ENCODE measurements at regions not wholly inside any gene's neighbourhood (a gene's known extent, or its start where the extent isn't known, plus 50 kb on each side); places are given as distances from the start of the nearest gene placed in this dataset.
A peak's percentile ranks its signal among the peaks of the same experiment; 100 is the strongest.

GRCh38 chr6:917939-918338, 225.0 kb upstream of the EXOC2 start:
- 100% methylated on average over 2 of the region's 3 CpGs for WGBS (ENCODE audit: insufficient coverage, low lambda C conversion rate)

GRCh38 chr6:917296-917695, 224.4 kb upstream of the EXOC2 start:
- Histone ChIP-seq H3K27ac (ENCODE audit: low read length) (no peak overlapping the region), H3K9me3 (ENCODE audit: control insufficient read depth, low read depth, low read length) (peaks cover 10% of the 10 kb centered on the region), H3K27me3 (ENCODE audit: control insufficient read depth, insufficient read depth, low read length) (no peaks in the 10 kb centered on the region), H3K36me3 (ENCODE audit: control insufficient read depth, insufficient read depth, low read length) (no peaks in the 10 kb centered on the region), H3K4me1 (ENCODE audit: control insufficient read depth, insufficient read depth, low read length) (no peaks in the 10 kb centered on the region), H3K4me3 (ENCODE audit: low read length) (no peak overlapping the region)
- WGBS (ENCODE audit: insufficient coverage, low lambda C conversion rate): no CpG with 5 or more reads among the region's 2 CpGs
- DNase-seq: no peak

More at GRCh38 chr6:917939-918338, 225.0 kb upstream of the EXOC2 start:
- DNase-seq: no peak
- Histone ChIP-seq H3K27ac (ENCODE audit: low read length) (no peak overlapping the region), H3K4me3 (ENCODE audit: low read length) (no peak overlapping the region), H3K36me3 (ENCODE audit: control insufficient read depth, insufficient read depth, low read length) (no peaks in the 10 kb centered on the region), H3K9me3 (ENCODE audit: control insufficient read depth, low read depth, low read length) (peaks cover 10% of the 10 kb centered on the region), H3K27me3 (ENCODE audit: control insufficient read depth, insufficient read depth, low read length) (no peaks in the 10 kb centered on the region), H3K4me1 (ENCODE audit: control insufficient read depth, insufficient read depth, low read length) (no peaks in the 10 kb centered on the region)

GRCh38 chr6:916131-916530, 223.2 kb upstream of the EXOC2 start:
- no peaks in the 10 kb centered on the region for H3K36me3 ChIP-seq (ENCODE audit: control insufficient read depth, insufficient read depth, low read length)
- H3K4me1 ChIP-seq (ENCODE audit: control insufficient read depth, insufficient read depth, low read length): no peaks in the 10 kb centered on the region
- DNase-seq: no peak
- H3K9me3 ChIP-seq (ENCODE audit: control insufficient read depth, low read depth, low read length): peaks cover 10% of the 10 kb centered on the region
- H3K4me3 ChIP-seq (ENCODE audit: low read length): no peak overlapping the region
- H3K27ac ChIP-seq (ENCODE audit: low read length): no peak overlapping the region
- no CpG with 5 or more reads among the region's 8 CpGs for WGBS (ENCODE audit: insufficient coverage, low lambda C conversion rate)
- H3K27me3 ChIP-seq (ENCODE audit: control insufficient read depth, insufficient read depth, low read length): no peaks in the 10 kb centered on the region

- peak; percentile 28 to 29 for DNase-seq
- Histone ChIP-seq H3K27ac (ENCODE audit: low read length) (no peak overlapping the region), H3K27me3 (ENCODE audit: control insufficient read depth, insufficient read depth, low read length) (no peaks in the 10 kb centered on the region), H3K4me1 (ENCODE audit: control insufficient read depth, insufficient read depth, low read length) (no peaks in the 10 kb centered on the region), H3K4me3 (ENCODE audit: low read length) (no peak overlapping the region), H3K36me3 (ENCODE audit: control insufficient read depth, insufficient read depth, low read length) (no peaks in the 10 kb centered on the region), H3K9me3 (ENCODE audit: control insufficient read depth, low read depth, low read length) (no peaks in the 10 kb centered on the region)
- 13% methylated on average over 1 of the region's 16 CpGs for WGBS (ENCODE audit: insufficient coverage, low lambda C conversion rate)
These were observed 220.2 kb upstream of the EXOC2 start for GRCh38 chr6:912871-913835.

- WGBS (ENCODE audit: insufficient coverage, low lambda C conversion rate): no CpG with 5 or more reads among the region's 6 CpGs
- Histone ChIP-seq H3K36me3 (ENCODE audit: control insufficient read depth, insufficient read depth, low read length) (no peaks in the 10 kb centered on the region), H3K27me3 (ENCODE audit: control insufficient read depth, insufficient read depth, low read length) (peaks cover 3% of the 10 kb centered on the region), H3K27ac (ENCODE audit: low read length) (no peak overlapping the region), H3K9me3 (ENCODE audit: control insufficient read depth, low read depth, low read length) (no peaks in the 10 kb centered on the region), H3K4me3 (ENCODE audit: low read length) (no peak overlapping the region), H3K4me1 (ENCODE audit: control insufficient read depth, insufficient read depth, low read length) (no peaks in the 10 kb centered on the region)
- DNase-seq: no peak
These were observed 215.0 kb upstream of the EXOC2 start for GRCh38 chr6:907928-908327.

GRCh38 chr6:906920-907319, 214.0 kb upstream of the EXOC2 start:
- Histone ChIP-seq H3K4me3 (ENCODE audit: low read length) (no peak overlapping the region), H3K4me1 (ENCODE audit: control insufficient read depth, insufficient read depth, low read length) (no peaks in the 10 kb centered on the region), H3K9me3 (ENCODE audit: control insufficient read depth, low read depth, low read length) (no peaks in the 10 kb centered on the region), H3K27me3 (ENCODE audit: control insufficient read depth, insufficient read depth, low read length) (peaks cover 3% of the 10 kb centered on the region), H3K27ac (ENCODE audit: low read length) (no peak overlapping the region), H3K36me3 (ENCODE audit: control insufficient read depth, insufficient read depth, low read length) (no peaks in the 10 kb centered on the region)
- no peak for DNase-seq
- no CpG with 5 or more reads among the region's 11 CpGs for WGBS (ENCODE audit: insufficient coverage, low lambda C conversion rate)

- Histone ChIP-seq H3K4me1 (ENCODE audit: control insufficient read depth, insufficient read depth, low read length) (peaks cover 3% of the 10 kb centered on the region), H3K27ac (ENCODE audit: low read length) (no peak overlapping the region), H3K27me3 (ENCODE audit: control insufficient read depth, insufficient read depth, low read length) (peaks cover 6% of the 10 kb centered on the region), H3K36me3 (ENCODE audit: control insufficient read depth, insufficient read depth, low read length) (no peaks in the 10 kb centered on the region), H3K9me3 (ENCODE audit: control insufficient read depth, low read depth, low read length) (no peaks in the 10 kb centered on the region), H3K4me3 (ENCODE audit: low read length) (no peak overlapping the region)
- DNase-seq: no peak
These were observed 212.6 kb upstream of the EXOC2 start for GRCh38 chr6:905556-905955.

- no peaks in the 10 kb centered on the region for H3K9me3 ChIP-seq (ENCODE audit: control insufficient read depth, low read depth, low read length)
- H3K27me3 ChIP-seq (ENCODE audit: control insufficient read depth, insufficient read depth, low read length): peaks cover 6% of the 10 kb centered on the region
- peaks cover 3% of the 10 kb centered on the region for H3K4me1 ChIP-seq (ENCODE audit: control insufficient read depth, insufficient read depth, low read length)
- H3K27ac ChIP-seq (ENCODE audit: low read length): no peak overlapping the region
- DNase-seq: no peak
- H3K36me3 ChIP-seq (ENCODE audit: control insufficient read depth, insufficient read depth, low read length): no peaks in the 10 kb centered on the region
- H3K4me3 ChIP-seq (ENCODE audit: low read length): no peak overlapping the region
These were observed 212.1 kb upstream of the EXOC2 start for GRCh38 chr6:904994-905393.

- H3K27me3 ChIP-seq (ENCODE audit: control insufficient read depth, insufficient read depth, low read length): peaks cover 6% of the 10 kb centered on the region
- no peaks in the 10 kb centered on the region for H3K9me3 ChIP-seq (ENCODE audit: control insufficient read depth, low read depth, low read length)
- WGBS (ENCODE audit: insufficient coverage, low lambda C conversion rate): no CpG with 5 or more reads among the region's 6 CpGs
- no peak for DNase-seq
- H3K4me1 ChIP-seq (ENCODE audit: control insufficient read depth, insufficient read depth, low read length): peaks cover 3% of the 10 kb centered on the region
- H3K27ac ChIP-seq (ENCODE audit: low read length): no peak overlapping the region
- H3K4me3 ChIP-seq (ENCODE audit: low read length): no peak overlapping the region
- no peaks in the 10 kb centered on the region for H3K36me3 ChIP-seq (ENCODE audit: control insufficient read depth, insufficient read depth, low read length)
These were observed 210.8 kb upstream of the EXOC2 start for GRCh38 chr6:903761-904160.

GRCh38 chr6:901696-902460, 208.9 kb upstream of the EXOC2 start:
- 84% methylated on average over 4 of the region's 9 CpGs for WGBS (ENCODE audit: insufficient coverage, low lambda C conversion rate)
- peaks cover 10% of the 10 kb centered on the region for H3K27me3 ChIP-seq (ENCODE audit: control insufficient read depth, insufficient read depth, low read length)
- no peaks in the 10 kb centered on the region for H3K36me3 ChIP-seq (ENCODE audit: control insufficient read depth, insufficient read depth, low read length)
- DNase-seq: no peak
- no peaks in the 10 kb centered on the region for H3K9me3 ChIP-seq (ENCODE audit: control insufficient read depth, low read depth, low read length)
- no peak overlapping the region for H3K4me3 ChIP-seq (ENCODE audit: low read length)
- no peak overlapping the region for H3K27ac ChIP-seq (ENCODE audit: low read length)
- H3K4me1 ChIP-seq (ENCODE audit: control insufficient read depth, insufficient read depth, low read length): peaks cover 3% of the 10 kb centered on the region
